Islet precursor cell (in vitro differentiated cells): ENCODE measurements at regions not wholly inside any gene's neighbourhood (a gene's known extent, or its start where the extent isn't known, plus 50 kb on each side); places are given as distances from the start of the nearest gene placed in this dataset.
"Not testable (repeated sequence)": the region's sequence is repeated elsewhere in the genome, so short reads cannot be mapped to it uniquely, and the experiment has no call there.

ENCODE experiments used
- DNase-seq: peaks from one replicate; pipeline ENCODE4 v3.0.0-alpha.2; 2018

- DNase-seq: no peak
Observed at GRCh38 chr4:81617545-81617944, 145.8 kb upstream of the RASGEF1B start.

- DNase-seq: no peak
Observed at GRCh38 chr4:81611221-81611620, 139.5 kb upstream of the RASGEF1B start.

GRCh38 chr4:81609844-81610243 lies 138.1 kb upstream of the RASGEF1B start:
- no peak for DNase-seq

- DNase-seq: no peak
Observed at GRCh38 chr4:81607950-81608349, 136.2 kb upstream of the RASGEF1B start.

- DNase-seq: peak; percentile 85
Observed at GRCh38 chr4:81606801-81607501, 135.2 kb upstream of the RASGEF1B start.

GRCh38 chr4:81606166-81606565 lies 134.5 kb upstream of the RASGEF1B start:
- DNase-seq: peak; percentile 69

GRCh38 chr4:81605271-81605670 lies 133.6 kb upstream of the RASGEF1B start:
- no peak for DNase-seq

- DNase-seq: peak; percentile 57
Observed at GRCh38 chr4:81604683-81605218, 133.0 kb upstream of the RASGEF1B start.

GRCh38 chr4:81602854-81603253 lies 131.1 kb upstream of the RASGEF1B start:
- no peak for DNase-seq

GRCh38 chr4:81601358-81601694 lies 129.6 kb upstream of the RASGEF1B start:
- DNase-seq: no peak

- peak; percentile 93 for DNase-seq
Observed at GRCh38 chr4:81600520-81601357, 129.0 kb upstream of the RASGEF1B start.

GRCh38 chr4:81599742-81600380 lies 128.2 kb upstream of the RASGEF1B start:
- no peak for DNase-seq

GRCh38 chr4:81595798-81596610 lies 124.3 kb upstream of the RASGEF1B start:
- DNase-seq: no peak

GRCh38 chr4:81595287-81595686 lies 123.6 kb upstream of the RASGEF1B start:
- DNase-seq: no peak

GRCh38 chr4:81594490-81595159 lies 122.9 kb upstream of the RASGEF1B start:
- DNase-seq: no peak

- no peak for DNase-seq
Observed at GRCh38 chr4:81592701-81593100, 121.0 kb upstream of the RASGEF1B start.

- no peak for DNase-seq
Observed at GRCh38 chr4:81590596-81590995, 118.9 kb upstream of the RASGEF1B start.

- DNase-seq: no peak
Observed at GRCh38 chr4:81589262-81589661, 117.6 kb upstream of the RASGEF1B start.

- no peak for DNase-seq
Observed at GRCh38 chr4:81586706-81587105, 115.0 kb upstream of the RASGEF1B start.

- not testable (repeated sequence) for DNase-seq
Observed at GRCh38 chr4:81580994-81581374, 109.3 kb upstream of the RASGEF1B start.

- DNase-seq: no peak
Observed at GRCh38 chr4:81580346-81580993, 108.8 kb upstream of the RASGEF1B start.

GRCh38 chr4:81577392-81577791 lies 105.7 kb upstream of the RASGEF1B start:
- no peak for DNase-seq
